VCaP (cell line): ENCODE measurements at regions not wholly inside any gene's neighbourhood (a gene's known extent, or its start where the extent isn't known, plus 50 kb on each side); places are given as distances from the start of the nearest gene placed in this dataset.

ENCODE experiments used
- H3K27ac ChIP-seq: fragments of 450-650 bp; 2 replicates; pipeline ENCODE4 v1.5.1; 2017
- TF ChIP-seq, protein P1 (sequence below): fragments of 450-650 bp; conservative IDR thresholded peaks from 2 replicates; pipeline ENCODE4 v1.5.1; 2017; ENCODE audit warnings: mild to moderate bottlenecking, moderate library complexity

DNA sequence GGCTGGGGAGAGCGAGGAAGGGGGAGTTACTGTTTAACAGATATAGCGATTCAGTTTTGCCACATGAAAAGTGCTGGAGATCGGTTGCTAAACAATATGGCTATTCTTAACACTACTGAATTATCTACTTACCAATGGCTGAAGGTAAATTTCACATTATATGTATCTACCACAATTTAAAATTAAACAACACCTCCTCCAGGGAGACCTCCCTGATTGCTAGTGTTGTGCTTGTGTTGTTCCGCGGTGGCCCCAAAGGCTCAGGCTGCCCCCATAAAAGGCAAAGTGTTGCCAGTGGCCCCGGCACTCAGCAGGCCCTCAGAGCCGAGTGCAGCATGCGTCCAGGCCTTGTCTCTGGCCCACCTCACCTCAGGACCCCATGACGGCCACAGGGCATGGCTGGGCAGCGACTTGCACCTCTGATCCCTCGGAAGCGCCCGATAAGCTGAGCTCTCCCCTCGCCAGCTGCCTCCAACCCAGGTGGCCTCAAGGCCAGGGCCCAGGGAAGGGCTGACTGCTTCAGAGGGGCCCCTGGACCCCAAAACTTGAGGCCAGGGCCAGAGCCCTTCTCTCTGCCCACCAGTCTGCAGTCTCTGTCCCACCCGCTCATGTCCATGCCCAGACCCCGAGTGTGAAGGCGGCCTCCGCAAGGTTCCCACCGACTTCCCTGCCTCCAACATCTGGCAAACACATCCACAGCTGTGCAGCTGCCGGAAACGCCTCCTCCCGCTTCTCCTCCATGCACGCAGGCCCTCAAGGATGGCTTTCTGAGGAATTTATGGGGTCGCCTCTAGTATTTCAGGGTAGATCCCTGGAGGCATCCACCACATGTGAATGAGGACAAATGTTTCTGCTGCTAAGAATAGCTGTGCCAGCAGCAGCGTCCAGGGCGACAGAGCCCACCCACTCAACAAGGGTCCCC is 60.0 kb downstream of the NCOR2 start:
- TF ChIP-seq, protein P1, sequence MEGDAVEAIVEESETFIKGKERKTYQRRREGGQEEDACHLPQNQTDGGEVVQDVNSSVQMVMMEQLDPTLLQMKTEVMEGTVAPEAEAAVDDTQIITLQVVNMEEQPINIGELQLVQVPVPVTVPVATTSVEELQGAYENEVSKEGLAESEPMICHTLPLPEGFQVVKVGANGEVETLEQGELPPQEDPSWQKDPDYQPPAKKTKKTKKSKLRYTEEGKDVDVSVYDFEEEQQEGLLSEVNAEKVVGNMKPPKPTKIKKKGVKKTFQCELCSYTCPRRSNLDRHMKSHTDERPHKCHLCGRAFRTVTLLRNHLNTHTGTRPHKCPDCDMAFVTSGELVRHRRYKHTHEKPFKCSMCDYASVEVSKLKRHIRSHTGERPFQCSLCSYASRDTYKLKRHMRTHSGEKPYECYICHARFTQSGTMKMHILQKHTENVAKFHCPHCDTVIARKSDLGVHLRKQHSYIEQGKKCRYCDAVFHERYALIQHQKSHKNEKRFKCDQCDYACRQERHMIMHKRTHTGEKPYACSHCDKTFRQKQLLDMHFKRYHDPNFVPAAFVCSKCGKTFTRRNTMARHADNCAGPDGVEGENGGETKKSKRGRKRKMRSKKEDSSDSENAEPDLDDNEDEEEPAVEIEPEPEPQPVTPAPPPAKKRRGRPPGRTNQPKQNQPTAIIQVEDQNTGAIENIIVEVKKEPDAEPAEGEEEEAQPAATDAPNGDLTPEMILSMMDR: no peak
- peak overlapping the region; percentile 83 for H3K27ac ChIP-seq

DNA sequence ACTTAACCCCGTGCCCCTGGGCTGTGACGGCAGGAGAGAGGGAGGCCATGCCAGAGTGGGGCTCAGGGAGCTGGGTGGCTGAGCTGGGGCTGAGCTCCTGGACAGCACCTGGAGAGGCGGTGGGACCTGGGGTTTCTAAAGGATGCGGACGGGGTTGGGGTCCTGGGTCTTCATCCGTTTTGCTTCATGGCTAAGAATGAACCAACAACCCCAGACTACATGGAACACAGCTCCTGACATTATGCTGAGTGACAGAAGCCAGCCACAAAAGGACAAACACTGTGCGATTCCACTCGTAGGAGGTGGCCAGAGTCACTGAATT is 60.6 kb downstream of the NCOR2 start:
- peak overlapping the region; percentile 83 for H3K27ac ChIP-seq
- TF ChIP-seq, protein P1: no peak

DNA sequence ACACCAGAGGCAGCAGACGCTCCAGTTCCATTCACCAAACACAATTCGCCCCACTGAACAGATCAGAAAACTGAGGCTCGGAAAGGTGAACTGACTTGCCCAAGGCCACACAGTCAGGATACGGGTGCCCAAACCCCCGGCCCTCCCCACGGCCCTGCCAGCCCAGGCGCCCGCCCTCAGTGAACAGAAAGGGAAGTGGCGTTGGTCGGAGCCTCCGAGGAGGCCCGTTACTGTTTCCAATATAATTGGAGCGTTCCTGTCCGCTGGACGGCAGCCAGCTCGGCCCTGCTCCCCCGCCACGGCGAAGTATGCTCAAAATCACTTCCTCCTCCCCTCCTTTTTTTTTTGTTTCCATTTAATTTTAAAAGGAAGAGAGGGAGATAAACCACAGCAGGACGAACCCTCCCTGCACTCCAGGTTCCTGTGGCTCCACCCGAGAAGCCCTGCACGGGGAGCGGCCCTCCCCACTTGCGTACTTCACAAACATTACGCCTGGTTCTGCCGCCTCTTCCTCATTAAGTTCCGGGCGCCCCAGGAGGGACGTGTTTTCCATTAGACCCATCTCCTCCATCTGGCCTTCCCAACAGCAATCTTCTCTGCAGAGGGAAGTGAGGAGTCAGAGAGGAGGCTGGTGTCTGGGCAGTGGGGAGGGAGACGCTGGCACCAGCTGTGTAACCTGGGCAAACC is 61.1 kb downstream of the NCOR2 start:
- H3K27ac ChIP-seq: peak overlapping the region; percentile 83

DNA sequence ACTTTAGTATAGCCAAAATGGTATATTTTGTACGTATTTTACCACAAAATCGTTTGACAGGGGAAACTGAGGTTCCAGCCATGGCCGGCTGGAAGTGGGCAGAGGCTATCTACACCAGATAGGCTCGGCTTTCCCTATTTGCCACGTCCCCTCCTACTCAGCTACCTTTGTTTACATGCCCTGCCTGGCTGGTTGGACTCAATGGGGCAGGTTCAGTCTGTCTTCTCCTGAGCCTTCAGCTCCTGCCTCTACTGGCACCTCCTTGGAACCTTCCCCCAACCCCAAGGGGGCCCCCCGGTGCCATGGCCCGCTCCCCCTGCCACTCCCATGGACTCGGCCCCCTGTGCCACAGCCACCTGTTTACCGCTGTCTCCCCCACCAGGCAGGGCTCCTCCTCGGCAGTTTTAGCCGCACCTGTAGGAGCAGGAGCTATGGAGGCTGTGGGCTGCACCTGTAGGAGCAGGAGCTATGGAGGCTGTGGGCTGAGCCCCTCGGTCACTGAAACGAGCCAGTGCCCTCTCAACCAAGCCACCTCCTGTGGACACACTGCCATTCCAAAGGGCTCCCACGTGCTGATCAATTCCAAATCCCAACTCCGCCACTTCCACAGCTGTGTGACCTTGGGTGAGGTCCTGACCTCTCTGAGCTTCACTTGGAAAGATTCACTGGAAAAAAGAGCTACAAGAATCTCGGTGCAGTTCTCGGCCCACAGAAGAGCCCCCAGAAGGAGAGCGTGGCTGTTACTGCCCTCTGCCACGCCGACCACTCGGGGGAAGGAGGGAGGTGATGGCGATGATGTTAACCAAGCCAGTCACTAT is 62.2 kb downstream of the NCOR2 start:
- peak overlapping the region; percentile 83 for H3K27ac ChIP-seq
- TF ChIP-seq, protein P1: no peak

More for the DNA sequence above, 61.1 kb downstream of the NCOR2 start:
- TF ChIP-seq, protein P1: peak; percentile 32; the same call in 1 of the 2 replicates

DNA sequence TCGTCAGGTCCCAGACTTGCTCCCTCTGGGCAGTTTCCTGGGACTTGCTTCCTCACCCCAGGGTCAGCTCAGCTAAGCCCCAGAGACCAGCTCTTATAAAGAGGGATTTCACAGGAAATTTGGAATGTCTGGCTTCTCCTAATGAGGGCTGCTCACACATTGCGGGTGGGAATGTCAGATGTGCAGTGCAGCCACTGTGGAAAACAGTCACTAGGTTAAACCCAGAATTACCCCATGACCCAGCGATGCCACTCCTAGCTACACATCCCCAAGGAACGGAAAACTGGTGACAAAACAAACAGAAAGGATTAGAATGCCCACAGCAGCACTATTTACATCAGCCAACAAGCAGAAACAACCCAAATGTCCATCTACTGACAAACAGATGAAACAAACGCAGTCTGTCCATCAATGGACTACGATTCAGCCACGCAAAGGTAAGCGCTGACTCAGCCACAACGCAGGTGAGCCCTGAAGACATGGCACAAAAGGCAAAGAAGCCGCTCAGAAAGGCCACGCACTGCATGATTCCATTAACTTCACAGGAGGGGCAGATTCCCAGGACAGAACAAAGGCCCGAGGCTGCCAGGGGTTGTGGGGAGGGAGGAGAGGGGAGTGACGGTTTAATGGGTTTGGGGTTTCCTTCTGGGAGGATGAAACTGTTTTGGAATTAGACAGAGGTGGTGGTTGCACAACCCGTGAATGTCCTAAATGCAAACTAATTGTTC is 63.0 kb downstream of the NCOR2 start:
- TF ChIP-seq, protein P1: no peak
- H3K27ac ChIP-seq: peak overlapping the region; percentile 83

DNA sequence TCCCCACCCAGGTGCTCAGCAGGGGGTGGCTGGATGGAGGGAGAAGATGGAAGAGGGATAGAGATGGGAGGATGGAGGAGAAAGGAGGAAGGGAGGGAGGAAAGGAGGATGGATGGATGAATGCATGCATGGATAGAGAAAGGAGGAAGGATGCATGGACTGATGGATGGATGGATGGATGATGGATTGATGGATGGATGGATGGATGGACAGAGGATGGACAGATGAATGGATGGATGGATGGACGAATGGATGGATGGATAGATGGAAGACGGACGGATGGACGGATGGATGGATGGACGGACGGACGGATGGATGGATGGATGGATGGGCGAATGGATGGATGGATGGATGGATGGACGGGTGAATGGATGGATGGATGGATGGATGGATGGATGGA is 64.1 kb downstream of the NCOR2 start:
- TF ChIP-seq, protein P1: no peak
- H3K27ac ChIP-seq: no peak overlapping the region
